ENCODE measurements at regions not wholly inside any gene's neighbourhood (a gene's known extent, or its start where the extent isn't known, plus 50 kb on each side); places are given as distances from the start of the nearest gene placed in this dataset.

GRCh38 chr3:127037021-127037400 is 54.1 kb downstream of the PLXNA1 start:
- Histone ChIP-seq H3K56ac (ENCODE audit: insufficient read length, low read depth, low read length) (no peak overlapping the region), H4K5ac (ENCODE audit: insufficient read length, low read depth, low read length) (no peak overlapping the region), H2AFZ (ENCODE audit: low read length) (no peak overlapping the region), H2BK5ac (ENCODE audit: insufficient read length, low read length) (no peak overlapping the region), H2BK15ac (ENCODE audit: low read depth, low read length) (no peak overlapping the region), H3K4me2 (ENCODE audit: insufficient read depth, insufficient read length, low read length) (no peak overlapping the region), H3K4ac (ENCODE audit: low read depth, low read length) (no peak overlapping the region), H3K18ac (ENCODE audit: insufficient read length, low read depth, low read length) (no peak overlapping the region), H2BK20ac (ENCODE audit: low read depth, low read length, poor library complexity, severe bottlenecking) (no peak overlapping the region), H3K9ac (ENCODE audit: extremely low read depth, insufficient read length, low read length) (no peak overlapping the region), H3K4me1 (ENCODE audit: insufficient read depth, low read length) (no peaks in the 10 kb centered on the region), H3T11ph (ENCODE audit: low read length) (no peak overlapping the region), H3K23ac (ENCODE audit: insufficient read length, low read depth, low read length) (no peak overlapping the region), H3K27ac (ENCODE audit: insufficient read length, low read depth, low read length) (no peak overlapping the region), H3K23me2 (ENCODE audit: insufficient read length, low read depth, low read length, poor library complexity, severe bottlenecking) (no peaks in the 10 kb centered on the region), H3K79me2 (ENCODE audit: insufficient read depth, low read length) (no peaks in the 10 kb centered on the region), H3K9me3 (ENCODE audit: control insufficient read depth, low read depth, low read length) (no peaks in the 10 kb centered on the region), H2BK120ac (ENCODE audit: low read depth, low read length, poor library complexity, severe bottlenecking) (no peak overlapping the region), H3K14ac (ENCODE audit: insufficient read depth, low read length) (no peak overlapping the region), H3K79me1 (ENCODE audit: insufficient read depth, low read depth, low read length, poor library complexity, severe bottlenecking) (no peaks in the 10 kb centered on the region), H4K20me1 (ENCODE audit: control insufficient read depth, insufficient read depth, insufficient read length) (no peaks in the 10 kb centered on the region), H2AK5ac (ENCODE audit: insufficient read length, low read length) (no peak overlapping the region), H4K91ac (ENCODE audit: insufficient read length, low read depth, low read length) (no peak overlapping the region), H2BK12ac (ENCODE audit: insufficient read length, low read depth, low read length) (no peak overlapping the region), H3K27me3 (ENCODE audit: insufficient read depth, low read length) (no peaks in the 10 kb centered on the region), H4K8ac (replicated peaks; ENCODE audit: insufficient read length, low read depth, low read length) (no peak overlapping the region)
- H3K27me3 Mint-ChIP-seq (ENCODE audit: low read depth): no peaks in the 10 kb centered on the region; the same call in none of the 2 replicates
- no peak overlapping the region for H3K4me3 Mint-ChIP-seq
- no peak for DNase-seq
- H3K9me3 Mint-ChIP-seq: no peaks in the 10 kb centered on the region
- no CpG with 5 or more reads among the region's 16 CpGs for WGBS (ENCODE audit: extremely low coverage, insufficient read length, low lambda C conversion rate)
- no peak for TF ChIP-seq CTCF (conservative IDR thresholded peaks at IDR 0.05)
- H3K4me1 Mint-ChIP-seq: peaks cover 4 to 7% of the 10 kb centered on the region in 2 experiments; a peak in 3 of 4 replicates
- H3K27ac Mint-ChIP-seq: peak overlapping the region in 2 of 3 experiments; percentile 30 to 86; a peak in 4 of 7 replicates
- peaks cover 3 to 23% (median 12%) of the 10 kb centered on the region in 3 experiments for H3K36me3 Mint-ChIP-seq (ENCODE audit: insufficient read depth in 1 of 3, low read depth in 3 of 3)

Data from H9 (cell line).